GM13976 (cell line): ENCODE measurements at regions not wholly inside any gene's neighbourhood (a gene's known extent, or its start where the extent isn't known, plus 50 kb on each side); places are given as distances from the start of the nearest gene placed in this dataset.
A peak's percentile ranks its signal among the peaks of the same experiment; 100 is the strongest.

Experiments
- DNase-seq: peaks from one replicate; pipeline ENCODE4 v3.0.0; 2012; ENCODE audit warnings: low spot score
- in situ Hi-C: fragments of 300-500 bp; cut with MboI; formaldehyde crosslinking; loops from one replicate; pipeline ENCODE4 v1.12.0; 2022; ENCODE audit warnings: low sequenced_read_pairs, mixed read lengths, inconsistent platforms; ENCODE audit not compliant: unreplicated experiment
- TF ChIP-seq, protein P1 (sequence below): IDR thresholded peaks from 2 replicates; pipeline ENCODE4 v1.5.1; 2012; ENCODE audit warnings: borderline replicate concordance, mild to moderate bottlenecking; ENCODE audit not compliant: insufficient read depth; ENCODE audit errors: extremely low read depth, missing control alignments, control extremely low read depth

DNA sequence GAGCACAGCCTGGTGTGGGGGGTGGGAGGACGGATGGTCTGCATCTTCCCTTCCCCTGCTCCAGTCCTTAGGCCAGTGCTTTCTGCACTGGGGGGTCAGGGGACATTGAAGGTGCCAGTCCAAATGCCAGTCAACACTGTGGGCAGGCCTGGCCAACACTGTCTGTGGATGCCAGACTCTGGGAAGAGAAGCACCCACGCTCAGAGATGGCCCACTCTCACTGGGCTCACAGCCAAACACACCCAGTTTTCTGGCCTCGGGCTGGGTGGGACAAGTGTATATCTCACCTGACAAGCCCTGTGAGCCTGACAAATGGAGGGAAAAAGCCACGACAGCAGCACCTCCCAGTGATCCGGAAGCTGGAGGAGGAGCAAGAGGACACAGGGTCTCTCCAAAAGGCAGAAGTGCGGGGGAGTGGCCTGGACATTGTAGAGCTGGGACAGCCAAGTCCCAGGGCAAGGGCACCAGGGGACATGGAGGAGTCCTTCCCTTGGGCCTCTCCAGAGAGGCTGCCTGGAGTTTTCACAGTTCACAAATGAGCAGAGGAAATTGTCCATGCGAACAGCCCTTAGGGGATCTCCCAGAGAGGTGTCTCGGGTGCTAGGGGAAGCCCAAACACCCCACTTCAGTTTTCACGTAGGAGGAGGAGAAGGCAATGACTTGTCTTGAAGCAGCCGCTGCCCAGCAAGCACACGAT lies 79.3 kb downstream of the SDC1 start:
- in situ Hi-C loops = loop anchor here (25.0 kb wide), 1 partner anchor 492 kb away; no protein-coding TSS in a partner anchor
- DNase-seq = peak; percentile 77
- TF ChIP-seq, protein P1, sequence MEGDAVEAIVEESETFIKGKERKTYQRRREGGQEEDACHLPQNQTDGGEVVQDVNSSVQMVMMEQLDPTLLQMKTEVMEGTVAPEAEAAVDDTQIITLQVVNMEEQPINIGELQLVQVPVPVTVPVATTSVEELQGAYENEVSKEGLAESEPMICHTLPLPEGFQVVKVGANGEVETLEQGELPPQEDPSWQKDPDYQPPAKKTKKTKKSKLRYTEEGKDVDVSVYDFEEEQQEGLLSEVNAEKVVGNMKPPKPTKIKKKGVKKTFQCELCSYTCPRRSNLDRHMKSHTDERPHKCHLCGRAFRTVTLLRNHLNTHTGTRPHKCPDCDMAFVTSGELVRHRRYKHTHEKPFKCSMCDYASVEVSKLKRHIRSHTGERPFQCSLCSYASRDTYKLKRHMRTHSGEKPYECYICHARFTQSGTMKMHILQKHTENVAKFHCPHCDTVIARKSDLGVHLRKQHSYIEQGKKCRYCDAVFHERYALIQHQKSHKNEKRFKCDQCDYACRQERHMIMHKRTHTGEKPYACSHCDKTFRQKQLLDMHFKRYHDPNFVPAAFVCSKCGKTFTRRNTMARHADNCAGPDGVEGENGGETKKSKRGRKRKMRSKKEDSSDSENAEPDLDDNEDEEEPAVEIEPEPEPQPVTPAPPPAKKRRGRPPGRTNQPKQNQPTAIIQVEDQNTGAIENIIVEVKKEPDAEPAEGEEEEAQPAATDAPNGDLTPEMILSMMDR = no peak

GRCh38 chr2:20144861-20145260 lies 80.1 kb downstream of the SDC1 start:
- DNase-seq = no peak
- TF ChIP-seq, protein P1 = no peak
- in situ Hi-C loops = loop anchor here (25.0 kb wide), 1 partner anchor 492 kb away; no protein-coding TSS in a partner anchor

- no peak for DNase-seq
- TF ChIP-seq, protein P1 = no peak
- in situ Hi-C loops = loop anchor here (25.0 kb wide), 1 partner anchor 493 kb away; no protein-coding TSS in a partner anchor
These were observed 80.7 kb downstream of the SDC1 start for GRCh38 chr2:20144196-20144595.

DNA sequence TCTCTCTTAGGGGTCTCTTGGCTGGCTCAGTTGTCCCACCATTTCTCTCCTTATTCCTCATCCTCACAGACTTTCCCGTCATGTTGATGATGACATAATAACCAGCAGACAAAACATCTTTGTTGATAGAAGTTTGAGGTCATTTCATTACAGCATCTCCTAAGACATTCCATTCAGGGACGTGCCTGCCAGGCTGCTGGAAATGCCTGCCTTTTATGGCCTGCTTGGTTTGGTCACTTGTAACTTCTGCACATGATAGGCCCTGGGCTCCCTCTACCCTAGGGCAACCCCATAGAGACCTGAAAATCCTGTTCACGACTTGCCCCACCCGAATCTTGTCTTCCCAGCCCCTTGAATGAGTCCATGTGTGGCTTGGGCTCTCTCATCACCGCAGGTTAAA lies 81.7 kb downstream of the SDC1 start:
- in situ Hi-C loops = loop anchor here (25.0 kb wide), 1 partner anchor 494 kb away; no protein-coding TSS in a partner anchor
- DNase-seq = no peak
- TF ChIP-seq, protein P1 = no peak

- in situ Hi-C loops = loop anchor here (25.0 kb wide), 1 partner anchor 495 kb away; no protein-coding TSS in a partner anchor
- TF ChIP-seq, protein P1 = no peak
These were observed 83.1 kb downstream of the SDC1 start for GRCh38 chr2:20141806-20142205.

DNA sequence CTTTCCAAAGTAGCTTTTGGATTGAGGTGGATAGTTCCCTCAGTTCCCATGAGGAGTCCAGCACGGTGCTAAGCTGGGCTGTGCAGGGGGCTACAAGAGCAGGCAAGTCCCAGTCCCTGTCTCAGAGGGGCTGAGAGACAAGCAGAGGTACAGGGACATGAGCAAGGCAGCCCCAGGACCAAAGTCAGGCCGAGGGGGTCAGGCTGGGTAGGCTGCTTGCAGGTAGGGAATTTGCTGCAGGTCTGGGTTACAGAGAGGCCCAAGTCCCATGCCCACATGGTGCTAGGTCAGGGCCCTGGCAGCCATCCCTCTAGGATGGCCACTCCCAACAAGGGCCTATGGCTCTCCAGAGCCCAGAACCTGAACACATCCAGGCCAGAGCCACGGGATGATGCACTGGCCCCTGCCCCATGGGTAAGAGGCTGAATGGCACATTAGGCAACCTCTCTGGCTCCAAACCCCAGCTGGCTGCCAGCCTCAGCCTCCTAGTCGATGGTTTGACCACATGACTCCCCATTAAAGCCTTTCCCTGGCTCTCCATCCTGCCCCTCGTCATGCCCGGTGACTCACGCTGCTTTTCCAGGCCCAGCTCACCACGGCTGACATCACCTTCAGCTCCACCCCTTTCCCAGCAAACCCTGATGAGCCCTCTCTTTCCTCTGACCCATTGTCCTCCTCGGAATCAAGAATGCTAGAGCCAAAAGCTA lies 83.7 kb downstream of the SDC1 start:
- TF ChIP-seq, protein P1 = no peak
- in situ Hi-C loops = loop anchor here (25.0 kb wide), 1 partner anchor 496 kb away; no protein-coding TSS in a partner anchor
- DNase-seq = no peak

More at GRCh38 chr2:20141806-20142205, 83.1 kb downstream of the SDC1 start:
- DNase-seq = no peak
